H7 (cell line): ENCODE measurements at regions not wholly inside any gene's neighbourhood (a gene's known extent, or its start where the extent isn't known, plus 50 kb on each side); places are given as distances from the start of the nearest gene placed in this dataset.

Experiments
- DNase-seq: peaks from one replicate; pipeline ENCODE4 v3.0.0; 2012
- H3K27me3 ChIP-seq: 2 replicates; pipeline ENCODE4 v1.6.0; 2011; ENCODE audit warnings: mild to moderate bottlenecking, low read length; ENCODE audit not compliant: control insufficient read depth, insufficient read depth
- H3K36me3 ChIP-seq: replicated peaks from 2 replicates; pipeline ENCODE4 v1.5.1; 2011; ENCODE audit warnings: low read length; ENCODE audit not compliant: control insufficient read depth, insufficient read depth
- H3K4me3 ChIP-seq: 2 replicates; pipeline ENCODE4 v1.5.1; 2011; ENCODE audit warnings: low read depth, mild to moderate bottlenecking, control low read depth, low read length, moderate library complexity; ENCODE audit not compliant: insufficient read depth

DNA sequence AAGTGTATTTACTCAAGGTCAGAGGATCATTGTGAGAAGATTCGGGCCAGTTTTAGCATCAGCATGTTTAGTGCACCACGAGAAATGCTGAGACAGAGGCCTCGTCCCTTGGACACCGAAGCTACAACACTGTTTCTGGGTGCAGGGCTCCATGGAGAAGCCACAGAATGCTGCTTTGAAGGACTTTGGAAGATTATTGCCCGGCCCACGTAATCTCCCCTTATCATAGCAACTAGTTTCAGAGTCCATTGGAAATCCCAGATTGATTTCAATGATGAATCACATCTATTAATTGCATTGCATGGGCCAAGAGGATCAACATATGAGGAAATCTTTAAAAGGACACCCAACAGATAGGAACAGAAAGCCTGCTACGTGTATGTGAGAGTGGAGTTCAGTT is 156.0 kb downstream of the MAF start:
- no peaks in the 10 kb centered on the region for H3K27me3 ChIP-seq
- DNase-seq = no peak
- H3K36me3 ChIP-seq = no peaks in the 10 kb centered on the region
- H3K4me3 ChIP-seq = no peak overlapping the region

DNA sequence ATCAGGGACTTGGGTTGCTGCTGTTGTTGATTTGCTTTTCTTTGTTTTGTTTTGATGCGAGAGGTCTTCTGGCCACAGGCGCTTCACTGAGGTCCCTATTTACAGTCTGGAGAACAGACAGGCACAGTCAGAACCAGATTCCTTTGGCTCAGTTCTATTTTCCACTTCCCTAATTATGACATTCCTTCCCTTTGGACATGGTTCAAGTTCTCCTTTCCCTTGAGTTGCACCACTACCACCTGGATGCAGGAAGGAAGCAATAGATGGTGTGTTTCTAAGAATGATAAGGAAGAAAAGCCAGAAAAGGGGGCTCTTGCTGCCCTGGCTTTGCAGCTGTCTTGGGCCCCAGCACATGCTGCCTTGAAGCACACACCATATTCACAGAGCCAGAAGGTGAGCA is 160.6 kb downstream of the MAF start:
- H3K4me3 ChIP-seq = no peak overlapping the region
- no peaks in the 10 kb centered on the region for H3K27me3 ChIP-seq
- no peak for DNase-seq
- H3K36me3 ChIP-seq = no peaks in the 10 kb centered on the region

DNA sequence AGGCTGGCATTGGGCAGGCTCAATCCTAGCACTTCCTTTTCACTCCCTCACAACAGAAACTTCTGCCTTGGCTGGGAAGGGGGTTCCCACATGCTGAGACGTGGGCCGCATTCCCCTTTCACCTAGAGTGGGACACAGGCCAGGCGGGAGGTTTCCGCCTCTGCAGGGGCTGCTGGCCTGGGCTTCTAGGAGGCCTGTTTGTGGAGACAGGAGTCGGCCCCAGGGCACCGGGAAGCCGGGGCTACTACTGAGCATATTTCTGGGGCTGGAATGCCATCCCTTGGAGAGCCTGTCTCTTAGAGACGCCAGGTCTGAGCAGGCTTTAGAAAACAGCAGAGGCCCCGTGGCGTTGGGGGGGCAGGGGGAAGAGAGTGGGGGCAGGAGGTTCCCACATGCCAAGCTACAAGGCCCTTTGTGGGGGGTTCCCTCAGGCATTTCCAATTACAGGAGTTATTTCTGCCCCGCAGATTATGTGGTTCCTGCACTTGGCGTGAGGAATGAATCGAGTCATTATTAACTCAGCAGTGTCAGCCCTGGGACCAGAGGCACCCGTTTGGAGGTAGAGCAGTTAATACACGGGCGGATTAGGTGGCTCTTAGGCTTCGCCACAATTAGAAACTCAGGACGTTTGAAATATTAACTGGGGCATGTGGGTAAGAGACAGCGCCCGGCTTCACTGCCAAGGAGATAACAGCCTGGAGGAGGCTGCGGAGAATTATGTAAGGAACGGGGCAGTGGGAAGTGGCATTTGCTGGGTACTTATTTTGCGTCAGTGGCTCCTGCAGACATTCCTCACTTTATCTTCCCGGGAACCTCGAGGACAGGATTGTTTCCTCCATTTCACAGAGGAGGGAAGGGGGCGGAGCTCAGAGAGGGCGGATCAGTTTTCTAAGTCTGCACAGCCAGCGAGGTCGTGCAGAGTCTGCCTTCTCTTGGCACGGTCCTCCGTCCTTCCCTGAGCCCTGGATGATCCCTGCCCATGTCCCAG is 162.5 kb downstream of the MAF start:
- H3K4me3 ChIP-seq = no peak overlapping the region
- DNase-seq = peak; percentile 51
- no peaks in the 10 kb centered on the region for H3K27me3 ChIP-seq
- H3K36me3 ChIP-seq = no peaks in the 10 kb centered on the region

DNA sequence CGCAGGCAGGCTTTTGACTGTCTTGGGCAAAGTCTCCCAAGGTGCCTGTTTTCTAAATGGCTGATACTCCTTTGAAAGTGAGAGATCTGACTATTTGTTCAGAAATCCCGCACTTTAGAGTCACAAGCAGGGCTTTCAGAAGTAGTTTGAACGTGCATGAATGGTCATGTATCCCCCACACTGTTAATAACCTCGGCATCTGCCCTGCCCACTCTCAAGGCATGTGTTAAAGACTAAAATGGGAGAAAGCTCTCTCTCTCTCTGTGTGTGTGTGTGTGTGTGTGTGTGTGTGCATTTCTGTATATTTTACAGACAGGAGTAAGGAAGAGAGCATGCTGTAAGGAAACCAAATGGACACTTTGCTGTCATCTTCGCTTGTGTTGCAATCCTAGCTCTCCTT is 163.7 kb downstream of the MAF start:
- Histone ChIP-seq H3K36me3 (no peaks in the 10 kb centered on the region), H3K27me3 (no peaks in the 10 kb centered on the region), H3K4me3 (no peak overlapping the region)
- DNase-seq = no peak

DNA sequence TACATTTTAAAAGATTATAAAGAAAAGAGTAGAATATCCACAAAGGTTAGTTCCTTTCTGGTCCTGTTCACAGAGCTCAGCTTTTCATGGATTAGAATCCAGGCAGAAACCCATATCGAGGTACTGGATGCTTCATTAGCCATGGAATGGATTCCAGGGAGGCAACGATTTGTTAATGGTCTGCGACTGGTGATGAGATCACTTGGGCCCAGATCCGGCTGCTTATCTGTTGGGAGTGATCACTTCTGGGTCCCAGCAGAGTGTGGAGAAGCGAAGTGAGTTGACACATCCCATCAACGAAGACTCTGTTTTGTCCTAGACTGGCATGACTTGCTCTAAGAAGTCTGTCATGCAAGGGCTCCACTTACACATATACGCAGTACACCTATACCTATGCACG is 165.8 kb downstream of the MAF start:
- 0 out of 2 replicates have a peak, but pooled peaks cover under 1% of the 10 kb centered on the region for H3K27me3 ChIP-seq
- no peak for DNase-seq
- no peaks in the 10 kb centered on the region for H3K36me3 ChIP-seq
- no peak overlapping the region for H3K4me3 ChIP-seq

GRCh38 chr16:79434092-79434491 is 166.4 kb downstream of the MAF start:
- no peak overlapping the region for H3K4me3 ChIP-seq
- DNase-seq = no peak
- no peaks in the 10 kb centered on the region for H3K36me3 ChIP-seq
- peaks cover 4% of the 10 kb centered on the region; the same call in 1 of the 2 replicates for H3K27me3 ChIP-seq

DNA sequence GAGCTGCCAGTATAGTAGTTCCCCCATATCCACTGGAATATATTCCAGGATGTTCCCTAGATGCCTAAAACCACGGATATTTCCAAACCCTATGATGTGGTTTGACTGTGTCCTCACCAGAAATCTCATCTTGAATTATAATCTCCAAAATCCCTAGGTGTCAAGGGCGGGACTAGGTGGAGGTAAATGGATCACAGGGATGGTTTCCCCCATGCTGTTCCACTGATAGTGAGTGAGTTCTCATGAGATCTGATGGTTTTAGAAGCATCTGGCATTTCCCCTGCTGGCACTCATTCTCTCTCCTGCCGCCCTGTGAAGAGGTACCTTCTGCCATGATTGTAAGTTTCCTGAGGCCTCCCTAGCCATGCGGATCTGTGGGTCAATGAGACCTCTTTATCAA is 168.6 kb downstream of the MAF start:
- H3K4me3 ChIP-seq = no peak overlapping the region
- DNase-seq = no peak
- peaks cover 4% of the 10 kb centered on the region; the same call in 1 of the 2 replicates for H3K27me3 ChIP-seq
- H3K36me3 ChIP-seq = no peaks in the 10 kb centered on the region

DNA sequence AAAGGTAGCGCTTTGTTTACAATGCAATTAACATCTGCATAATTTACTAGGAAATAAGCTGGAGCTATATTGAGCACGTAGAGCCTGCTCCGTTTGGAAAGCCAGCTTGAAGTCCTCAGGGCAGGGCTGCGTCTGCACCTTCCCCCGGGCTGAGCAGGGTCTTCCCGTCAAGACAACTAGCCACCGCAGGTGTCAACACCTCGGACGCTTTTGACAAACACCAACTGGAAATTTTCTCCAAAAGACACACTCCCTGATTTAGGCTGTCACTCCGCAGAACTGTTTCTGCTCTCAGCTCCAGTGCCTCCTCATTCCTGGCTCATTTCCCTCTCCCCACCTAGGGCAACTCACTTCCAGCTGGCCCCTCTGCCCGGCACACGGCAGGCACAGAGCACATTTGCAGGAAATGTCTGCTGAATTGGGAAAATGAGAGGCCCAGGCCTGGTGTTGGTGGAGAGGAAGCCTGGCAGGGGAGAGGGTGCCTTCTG is 170.3 kb downstream of the MAF start:
- H3K36me3 ChIP-seq = no peaks in the 10 kb centered on the region
- H3K4me3 ChIP-seq = no peak overlapping the region
- no peak for DNase-seq
- H3K27me3 ChIP-seq = peaks cover 4% of the 10 kb centered on the region; the same call in 1 of the 2 replicates

DNA sequence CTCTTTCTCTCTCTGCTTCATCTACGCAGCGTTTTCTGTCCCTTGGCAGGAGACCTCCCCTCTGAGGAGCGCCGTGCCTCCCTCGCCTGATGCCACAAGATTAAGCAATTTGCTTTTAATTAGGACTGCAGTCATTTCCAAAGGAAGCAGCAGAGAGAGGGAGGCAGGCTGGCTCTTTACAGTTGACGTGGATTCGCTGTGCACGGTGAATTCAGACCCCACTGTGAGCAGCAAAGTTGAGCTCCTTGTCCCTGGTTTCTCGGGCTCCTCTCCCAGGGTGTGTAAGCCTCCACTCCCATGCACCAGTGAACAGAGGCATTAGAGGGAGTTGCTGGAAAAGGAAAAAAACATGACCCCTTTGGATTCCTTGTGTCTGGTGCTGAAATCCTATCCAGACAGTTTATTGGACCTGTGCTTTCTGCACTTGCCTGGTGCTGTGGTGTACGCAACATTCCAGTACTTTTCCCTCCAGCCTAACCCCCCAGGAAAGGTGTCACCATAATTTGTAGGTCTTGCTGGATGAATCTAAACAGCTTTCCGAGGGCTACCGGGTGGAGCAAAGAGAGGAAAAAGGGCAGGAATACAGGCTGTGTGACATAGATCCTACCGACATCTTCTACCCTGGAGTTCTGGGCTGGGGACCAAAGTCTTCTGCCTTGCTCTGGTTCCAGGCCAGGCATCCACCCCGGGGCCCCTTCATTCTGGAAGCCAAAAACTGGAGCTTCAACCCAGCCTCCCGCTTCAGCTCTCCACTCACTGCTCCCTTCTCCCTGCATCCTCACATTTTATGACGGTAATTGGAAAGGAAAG is 171.0 kb downstream of the MAF start:
- Histone ChIP-seq H3K4me3 (no peak overlapping the region), H3K36me3 (no peaks in the 10 kb centered on the region), H3K27me3 (peaks cover 4% of the 10 kb centered on the region; the same call in 1 of the 2 replicates)
- no peak for DNase-seq

- Histone ChIP-seq H3K27me3 (peaks cover 4% of the 10 kb centered on the region; the same call in 1 of the 2 replicates), H3K36me3 (no peaks in the 10 kb centered on the region), H3K4me3 (no peak overlapping the region)
- no peak for DNase-seq
Observed at GRCh38 chr16:79426663-79427062, 173.9 kb downstream of the MAF start.

DNA sequence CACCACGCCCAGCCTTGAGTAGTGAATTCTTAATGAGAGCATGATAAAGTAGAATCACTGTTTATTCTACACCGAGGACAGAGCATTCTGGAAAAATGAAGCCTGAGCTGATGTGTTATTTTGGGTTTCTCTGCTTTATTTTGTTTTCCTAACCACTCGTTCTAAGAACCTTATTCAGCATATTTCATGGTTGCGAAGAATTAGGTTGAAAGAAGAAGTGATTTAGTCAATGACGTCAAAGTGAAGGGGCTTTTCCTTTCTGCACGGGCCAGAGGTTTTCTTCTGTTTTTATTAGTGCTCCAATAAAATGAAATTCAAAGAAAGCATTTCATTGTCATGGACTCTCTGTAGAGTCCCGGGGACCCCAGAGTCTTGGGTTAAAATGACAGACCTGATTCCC is 178.5 kb downstream of the MAF start:
- Histone ChIP-seq H3K4me3 (no peak overlapping the region), H3K36me3 (no peaks in the 10 kb centered on the region)
- no peak for DNase-seq

GRCh38 chr16:79421126-79421525 is 179.4 kb downstream of the MAF start:
- no peaks in the 10 kb centered on the region for H3K27me3 ChIP-seq
- DNase-seq = no peak
- no peaks in the 10 kb centered on the region for H3K36me3 ChIP-seq

More for the DNA sequence above, 178.5 kb downstream of the MAF start:
- H3K27me3 ChIP-seq = no peaks in the 10 kb centered on the region

GRCh38 chr16:79420493-79420892 is 180.0 kb downstream of the MAF start:
- DNase-seq = no peak
- no peaks in the 10 kb centered on the region for H3K27me3 ChIP-seq

More at GRCh38 chr16:79421126-79421525, 179.4 kb downstream of the MAF start:
- H3K4me3 ChIP-seq = no peak overlapping the region

DNA sequence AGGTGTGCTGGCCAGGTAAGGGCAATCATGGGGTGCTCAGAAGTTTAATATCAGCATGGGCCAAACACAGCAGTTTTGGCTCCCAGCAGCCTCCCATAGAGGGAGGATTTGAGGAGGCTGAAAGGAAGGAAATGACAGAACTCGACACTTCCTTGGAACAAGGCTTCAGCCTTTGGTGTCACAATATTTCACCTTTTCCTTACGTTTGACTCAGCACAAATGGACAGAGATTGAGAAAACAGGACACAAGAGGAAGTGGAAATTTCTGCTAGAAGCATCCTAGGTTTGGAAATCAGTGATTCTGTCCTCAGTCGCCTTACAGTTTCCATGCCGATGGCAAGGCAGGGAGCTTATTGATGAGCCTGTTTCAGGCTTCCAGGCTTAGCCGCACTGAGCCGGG is 181.4 kb downstream of the MAF start:
- no peak overlapping the region for H3K4me3 ChIP-seq
- H3K27me3 ChIP-seq = no peaks in the 10 kb centered on the region
- DNase-seq = no peak
- H3K36me3 ChIP-seq = no peaks in the 10 kb centered on the region

More at GRCh38 chr16:79420493-79420892, 180.0 kb downstream of the MAF start:
- no peaks in the 10 kb centered on the region for H3K36me3 ChIP-seq
- H3K4me3 ChIP-seq = no peak overlapping the region
